Esophagus squamous epithelium (tissue), 4 donors: ENCODE measurements at regions not wholly inside any gene's neighbourhood (a gene's known extent, or its start where the extent isn't known, plus 50 kb on each side); places are given as distances from the start of the nearest gene placed in this dataset.

ENCODE experiments used
- CTCF ChIP-seq, 6 experiments: fragments of 450-650 bp in 4 of 6; fragments of 200-600 bp in 2 of 6; sonication (generic) in 2 of 6; IDR thresholded peaks; one replicate each; pipeline ENCODE4 v1.5.1; 2016 to 2019; ENCODE audit warnings: antibody characterized with exemption in 6 of 6, mild to moderate bottlenecking in 4 of 6, moderate library complexity in 4 of 6
- POLR2A ChIP-seq, 4 donors: fragments of 450-650 bp; IDR thresholded peaks; one replicate each; pipeline ENCODE4 v1.6.1; 2017; ENCODE audit warnings: antibody characterized with exemption in 4 of 4, mild to moderate bottlenecking in 4 of 4, moderate library complexity in 3 of 4

- TF ChIP-seq CTCF (IDR thresholded peaks at IDR 0.05): no peak
- no peak for TF ChIP-seq POLR2A (IDR thresholded peaks at IDR 0.05)
Observed at GRCh38 chr3:106036696-106037095, 167.9 kb upstream of the CBLB start.
